ENCODE measurements at regions not wholly inside any gene's neighbourhood (a gene's known extent, or its start where the extent isn't known, plus 50 kb on each side); places are given as distances from the start of the nearest gene placed in this dataset.

GRCh38 chr5:68475476-68475983 lies 260.0 kb downstream of the PIK3R1 start:
- TF ChIP-seq, protein P1, sequence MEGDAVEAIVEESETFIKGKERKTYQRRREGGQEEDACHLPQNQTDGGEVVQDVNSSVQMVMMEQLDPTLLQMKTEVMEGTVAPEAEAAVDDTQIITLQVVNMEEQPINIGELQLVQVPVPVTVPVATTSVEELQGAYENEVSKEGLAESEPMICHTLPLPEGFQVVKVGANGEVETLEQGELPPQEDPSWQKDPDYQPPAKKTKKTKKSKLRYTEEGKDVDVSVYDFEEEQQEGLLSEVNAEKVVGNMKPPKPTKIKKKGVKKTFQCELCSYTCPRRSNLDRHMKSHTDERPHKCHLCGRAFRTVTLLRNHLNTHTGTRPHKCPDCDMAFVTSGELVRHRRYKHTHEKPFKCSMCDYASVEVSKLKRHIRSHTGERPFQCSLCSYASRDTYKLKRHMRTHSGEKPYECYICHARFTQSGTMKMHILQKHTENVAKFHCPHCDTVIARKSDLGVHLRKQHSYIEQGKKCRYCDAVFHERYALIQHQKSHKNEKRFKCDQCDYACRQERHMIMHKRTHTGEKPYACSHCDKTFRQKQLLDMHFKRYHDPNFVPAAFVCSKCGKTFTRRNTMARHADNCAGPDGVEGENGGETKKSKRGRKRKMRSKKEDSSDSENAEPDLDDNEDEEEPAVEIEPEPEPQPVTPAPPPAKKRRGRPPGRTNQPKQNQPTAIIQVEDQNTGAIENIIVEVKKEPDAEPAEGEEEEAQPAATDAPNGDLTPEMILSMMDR (IDR thresholded peaks at IDR 0.05; ENCODE audit: borderline replicate concordance, extremely low read depth, low read length, poor library complexity, severe bottlenecking), result no peak
- TF ChIP-seq EZH2 (IDR thresholded peaks at IDR 0.05; ENCODE audit: borderline replicate concordance, low read depth, low read length, severe bottlenecking), result no peak

Measured in DND-41 (cell line).